Activated naive CD8-positive, alpha-beta T cell treated with anti-CD3 and anti-CD28 coated beads, Interleukin-2, amount 10 ng/mL, durations not matched to agents 7 days and 5 days (primary cell): ENCODE measurements at regions not wholly inside any gene's neighbourhood (a gene's known extent, or its start where the extent isn't known, plus 50 kb on each side); places are given as distances from the start of the nearest gene placed in this dataset.
A peak's percentile ranks its signal among the peaks of the same experiment; 100 is the strongest.

Experiments
- ATAC-seq: fragments of 150-1000 bp; cut with Tn5 transposase; one replicate; pipeline ENCODE4 v1.10.0; 2021; ENCODE audit warnings: low read depth, moderate library complexity
- POLR2A ChIA-PET: fragments of 350-600 bp; sonication (Branson Sonifier 250); formaldehyde crosslinking; loops from one replicate; lab custom pipeline; 2021; ENCODE audit warnings: antibody characterized with exemption; lab: Charles Lee
- DNase-seq: peaks from one replicate; pipeline ENCODE4 v3.0.0; 2021
- H3K27ac Mint-ChIP-seq: one replicate; pipeline ENCODE4 v1.8.0; 2022; ENCODE audit warnings: mild to moderate bottlenecking, mixed read lengths
- H3K27me3 Mint-ChIP-seq: one replicate; pipeline ENCODE4 v1.8.0; 2022; ENCODE audit warnings: mild to moderate bottlenecking, moderate library complexity, mixed read lengths
- H3K36me3 Mint-ChIP-seq: one replicate; pipeline ENCODE4 v1.8.0; 2021; ENCODE audit warnings: mild to moderate bottlenecking, mixed read lengths
- H3K4me1 Mint-ChIP-seq: one replicate; pipeline ENCODE4 v1.8.0; 2021; ENCODE audit warnings: mixed read lengths
- H3K4me3 Mint-ChIP-seq: one replicate; pipeline ENCODE4 v1.8.0; 2022; ENCODE audit warnings: mild to moderate bottlenecking, moderate library complexity, mixed read lengths
- H3K9me3 Mint-ChIP-seq: one replicate; pipeline ENCODE4 v1.8.0; 2021; ENCODE audit warnings: mixed read lengths

GRCh38 chr12:81866081-81866480, 106.9 kb upstream of the PPFIA2 start:
- POLR2A ChIA-PET = no interaction called here
- Mint-ChIP-seq H3K27ac (no peak overlapping the region), H3K4me1 (no peaks in the 10 kb centered on the region), H3K36me3 (no peaks in the 10 kb centered on the region), H3K4me3 (no peak overlapping the region), H3K9me3 (no peaks in the 10 kb centered on the region), H3K27me3 (no peaks in the 10 kb centered on the region)
- ATAC-seq (no peak), DNase-seq (no peak)

GRCh38 chr12:81863406-81863805, 104.3 kb upstream of the PPFIA2 start:
- Mint-ChIP-seq H3K27ac (no peak overlapping the region), H3K9me3 (no peaks in the 10 kb centered on the region), H3K4me1 (no peaks in the 10 kb centered on the region), H3K27me3 (no peaks in the 10 kb centered on the region), H3K36me3 (no peaks in the 10 kb centered on the region), H3K4me3 (no peak overlapping the region)
- POLR2A ChIA-PET = no interaction called here
- DNase-seq = no peak
- ATAC-seq = no peak

GRCh38 chr12:81859521-81859920, 100.4 kb upstream of the PPFIA2 start:
- no peaks in the 10 kb centered on the region for H3K4me1 Mint-ChIP-seq
- POLR2A ChIA-PET = no interaction called here
- no peaks in the 10 kb centered on the region for H3K27me3 Mint-ChIP-seq
- ATAC-seq (no peak), DNase-seq (no peak)
- no peak overlapping the region for H3K4me3 Mint-ChIP-seq
- no peaks in the 10 kb centered on the region for H3K9me3 Mint-ChIP-seq
- no peaks in the 10 kb centered on the region for H3K36me3 Mint-ChIP-seq
- no peak overlapping the region for H3K27ac Mint-ChIP-seq

GRCh38 chr12:81843599-81843998, 84.4 kb upstream of the PPFIA2 start:
- Mint-ChIP-seq H3K9me3 (no peaks in the 10 kb centered on the region), H3K27me3 (no peaks in the 10 kb centered on the region), H3K4me1 (no peaks in the 10 kb centered on the region), H3K36me3 (no peaks in the 10 kb centered on the region), H3K4me3 (no peak overlapping the region), H3K27ac (no peak overlapping the region)
- ATAC-seq (no peak), DNase-seq (no peak)
- POLR2A ChIA-PET = no interaction called here

GRCh38 chr12:81835783-81836182, 76.6 kb upstream of the PPFIA2 start:
- Mint-ChIP-seq H3K4me1 (no peaks in the 10 kb centered on the region), H3K27me3 (no peaks in the 10 kb centered on the region), H3K27ac (no peak overlapping the region), H3K9me3 (no peaks in the 10 kb centered on the region), H3K36me3 (no peaks in the 10 kb centered on the region), H3K4me3 (no peak overlapping the region)
- POLR2A ChIA-PET = no interaction called here
- no peak for ATAC-seq
- no peak for DNase-seq

GRCh38 chr12:81819991-81820633, 61.0 kb upstream of the PPFIA2 start:
- no peak overlapping the region for H3K27ac Mint-ChIP-seq
- ATAC-seq = no peak
- no peaks in the 10 kb centered on the region for H3K27me3 Mint-ChIP-seq
- H3K4me3 Mint-ChIP-seq = no peak overlapping the region
- H3K4me1 Mint-ChIP-seq = peaks cover 9% of the 10 kb centered on the region
- no peaks in the 10 kb centered on the region for H3K9me3 Mint-ChIP-seq
- no peaks in the 10 kb centered on the region for H3K36me3 Mint-ChIP-seq
- POLR2A ChIA-PET = no interaction called here
- DNase-seq = no peak

- Mint-ChIP-seq H3K4me3 (no peak overlapping the region), H3K9me3 (peaks cover 12% of the 10 kb centered on the region), H3K27ac (no peak overlapping the region), H3K27me3 (peaks cover 7% of the 10 kb centered on the region), H3K36me3 (peaks cover 3% of the 10 kb centered on the region), H3K4me1 (peaks cover 12% of the 10 kb centered on the region)
- ATAC-seq (no peak), DNase-seq (no peak)
- POLR2A ChIA-PET = no interaction called here
These were observed 56.5 kb upstream of the PPFIA2 start for GRCh38 chr12:81815611-81816010.

- ATAC-seq = no peak
- Mint-ChIP-seq H3K27me3 (peaks cover 7% of the 10 kb centered on the region), H3K4me3 (no peak overlapping the region), H3K36me3 (peaks cover 3% of the 10 kb centered on the region), H3K27ac (no peak overlapping the region), H3K4me1 (peaks cover 13% of the 10 kb centered on the region), H3K9me3 (peaks cover 12% of the 10 kb centered on the region)
- no peak for DNase-seq
- POLR2A ChIA-PET = no interaction called here
These were observed 52.6 kb upstream of the PPFIA2 start for GRCh38 chr12:81811778-81812125.

- no peak overlapping the region for H3K27ac Mint-ChIP-seq
- no peak for ATAC-seq
- peaks cover 13% of the 10 kb centered on the region for H3K4me1 Mint-ChIP-seq
- H3K36me3 Mint-ChIP-seq = peaks cover 3% of the 10 kb centered on the region
- no peak for DNase-seq
- H3K9me3 Mint-ChIP-seq = peaks cover 12% of the 10 kb centered on the region
- POLR2A ChIA-PET = no interaction called here
- H3K4me3 Mint-ChIP-seq = no peak overlapping the region
- peaks cover 7% of the 10 kb centered on the region for H3K27me3 Mint-ChIP-seq
These were observed 52.1 kb upstream of the PPFIA2 start for GRCh38 chr12:81811061-81811777.

GRCh38 chr12:81809829-81810595, 50.9 kb upstream of the PPFIA2 start:
- H3K4me1 Mint-ChIP-seq = peaks cover 7% of the 10 kb centered on the region
- peaks cover 13% of the 10 kb centered on the region for H3K9me3 Mint-ChIP-seq
- H3K27me3 Mint-ChIP-seq = peaks cover 7% of the 10 kb centered on the region
- H3K4me3 Mint-ChIP-seq = peak overlapping the region; percentile 20
- POLR2A ChIA-PET = no interaction called here
- H3K27ac Mint-ChIP-seq = no peak overlapping the region
- ATAC-seq (no peak), DNase-seq (no peak)
- H3K36me3 Mint-ChIP-seq = peaks cover 3% of the 10 kb centered on the region

- POLR2A ChIA-PET = no interaction called here
- DNase-seq (no peak), ATAC-seq (no peak)
- Mint-ChIP-seq H3K9me3 (peaks cover 10% of the 10 kb centered on the region), H3K36me3 (peaks cover 3% of the 10 kb centered on the region), H3K4me1 (peaks cover 7% of the 10 kb centered on the region), H3K27me3 (peaks cover 5% of the 10 kb centered on the region), H3K27ac (no peak overlapping the region), H3K4me3 (no peak overlapping the region)
These were observed 50.1 kb upstream of the PPFIA2 start for GRCh38 chr12:81809113-81809777.
